ENCODE measurements at regions not wholly inside any gene's neighbourhood (a gene's known extent, or its start where the extent isn't known, plus 50 kb on each side); places are given as distances from the start of the nearest gene placed in this dataset.

DNA sequence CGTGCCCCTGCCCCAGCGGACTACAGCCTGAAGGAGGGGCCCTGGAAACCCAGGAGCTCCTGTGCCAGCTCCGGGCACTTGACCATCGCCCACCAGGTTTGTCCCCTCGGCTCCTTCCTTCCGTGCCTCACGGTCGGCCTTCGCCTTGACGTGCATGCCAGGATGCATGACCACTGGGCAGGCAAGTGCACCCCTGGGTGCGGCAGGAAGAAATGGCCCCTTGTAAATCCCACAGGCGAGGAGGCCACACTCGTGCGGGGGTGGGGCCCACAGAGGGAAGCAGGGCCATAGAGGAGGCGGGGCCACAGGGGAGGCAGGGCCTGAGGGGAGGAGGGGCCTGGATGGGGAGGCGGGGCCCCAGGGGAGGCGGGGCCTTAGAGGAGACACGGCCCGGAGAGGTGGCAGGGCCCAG is 81.7 kb downstream of the YTHDF1 start:
- H3K9me3 ChIP-seq = no peaks in the 10 kb centered on the region
- no peak for DNase-seq (ENCODE audit: low spot score)
- H3K27ac ChIP-seq = no peak overlapping the region
- no peaks in the 10 kb centered on the region for H3K36me3 ChIP-seq
- TF ChIP-seq, protein P1, sequence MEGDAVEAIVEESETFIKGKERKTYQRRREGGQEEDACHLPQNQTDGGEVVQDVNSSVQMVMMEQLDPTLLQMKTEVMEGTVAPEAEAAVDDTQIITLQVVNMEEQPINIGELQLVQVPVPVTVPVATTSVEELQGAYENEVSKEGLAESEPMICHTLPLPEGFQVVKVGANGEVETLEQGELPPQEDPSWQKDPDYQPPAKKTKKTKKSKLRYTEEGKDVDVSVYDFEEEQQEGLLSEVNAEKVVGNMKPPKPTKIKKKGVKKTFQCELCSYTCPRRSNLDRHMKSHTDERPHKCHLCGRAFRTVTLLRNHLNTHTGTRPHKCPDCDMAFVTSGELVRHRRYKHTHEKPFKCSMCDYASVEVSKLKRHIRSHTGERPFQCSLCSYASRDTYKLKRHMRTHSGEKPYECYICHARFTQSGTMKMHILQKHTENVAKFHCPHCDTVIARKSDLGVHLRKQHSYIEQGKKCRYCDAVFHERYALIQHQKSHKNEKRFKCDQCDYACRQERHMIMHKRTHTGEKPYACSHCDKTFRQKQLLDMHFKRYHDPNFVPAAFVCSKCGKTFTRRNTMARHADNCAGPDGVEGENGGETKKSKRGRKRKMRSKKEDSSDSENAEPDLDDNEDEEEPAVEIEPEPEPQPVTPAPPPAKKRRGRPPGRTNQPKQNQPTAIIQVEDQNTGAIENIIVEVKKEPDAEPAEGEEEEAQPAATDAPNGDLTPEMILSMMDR (IDR thresholded peaks at IDR 0.05) = no peak
- no peak overlapping the region for H3K4me3 ChIP-seq
- H3K27me3 ChIP-seq = no peaks in the 10 kb centered on the region
- H3K4me1 ChIP-seq = no peaks in the 10 kb centered on the region

DNA sequence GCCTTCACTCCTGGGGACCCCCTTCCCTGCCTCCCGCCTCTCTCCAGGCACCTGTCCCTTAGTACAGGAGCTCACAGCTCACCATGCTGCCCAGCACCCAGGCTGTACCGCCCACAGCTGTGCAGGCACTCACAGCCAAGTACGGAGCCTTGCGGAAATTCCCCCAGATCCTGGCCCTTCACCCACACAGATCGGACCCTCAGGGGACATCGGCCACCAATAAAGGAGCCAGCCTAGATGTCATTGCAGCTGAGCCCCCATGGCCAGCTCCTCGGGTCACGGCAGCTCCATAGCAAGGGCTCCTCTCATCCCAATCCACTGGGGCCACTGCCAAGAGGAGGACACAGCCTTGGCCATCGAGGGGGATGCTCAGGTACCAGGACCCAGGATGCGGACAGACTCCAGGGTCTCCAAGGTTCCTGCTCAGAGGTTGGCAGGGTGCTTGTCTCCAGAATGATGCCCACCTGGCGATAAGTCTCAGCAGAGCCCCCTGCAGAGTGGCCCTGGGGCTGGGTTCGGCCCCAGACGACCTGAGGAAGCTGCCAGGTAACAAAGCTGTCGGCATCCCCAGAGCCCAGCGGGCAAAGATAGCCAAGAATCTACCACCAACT is 82.3 kb downstream of the YTHDF1 start:
- H3K36me3 ChIP-seq = no peaks in the 10 kb centered on the region
- H3K4me1 ChIP-seq = no peaks in the 10 kb centered on the region
- no peak overlapping the region for H3K4me3 ChIP-seq
- H3K27ac ChIP-seq = no peak overlapping the region
- H3K9me3 ChIP-seq = no peaks in the 10 kb centered on the region
- H3K27me3 ChIP-seq = no peaks in the 10 kb centered on the region
- DNase-seq (ENCODE audit: low spot score) = no peak
- TF ChIP-seq, protein P1 (IDR thresholded peaks at IDR 0.05) = no peak

DNA sequence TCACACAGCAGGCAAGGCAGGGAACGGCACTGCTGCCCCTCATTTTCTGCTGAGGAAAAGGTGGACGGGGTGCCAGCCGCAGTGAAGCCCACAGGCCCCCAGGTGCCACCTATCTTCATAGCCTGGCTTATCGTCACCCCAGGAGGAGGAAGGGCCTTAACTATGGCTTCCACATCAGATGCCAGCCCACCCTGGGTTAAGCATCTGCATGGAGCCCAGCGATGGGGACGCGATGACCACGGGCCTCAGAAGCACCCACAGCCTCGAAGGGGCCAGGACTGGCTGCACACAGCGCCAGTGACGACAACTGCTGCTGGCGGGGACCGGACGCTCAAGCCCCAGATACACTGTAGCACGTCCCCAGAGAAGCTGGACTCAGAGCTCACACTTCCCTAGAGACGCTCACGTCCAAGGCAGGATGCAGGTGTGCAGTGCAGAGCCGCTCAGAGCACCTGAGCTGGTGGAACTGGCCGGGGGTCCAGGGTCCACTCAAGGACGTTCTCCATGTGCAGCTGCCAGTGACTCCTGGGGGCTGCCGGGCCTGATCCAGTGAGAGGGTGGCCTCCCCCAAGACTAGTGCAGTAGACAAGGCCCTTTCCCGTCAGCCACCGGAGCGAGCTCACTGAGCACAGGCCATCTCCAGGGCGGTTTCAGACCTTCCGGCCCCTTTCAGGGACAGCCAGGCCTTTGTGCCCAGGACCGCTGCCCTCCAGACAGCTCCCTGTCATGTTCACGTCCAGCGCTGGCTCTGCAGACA is 83.0 kb downstream of the YTHDF1 start:
- Histone ChIP-seq H3K27me3 (no peaks in the 10 kb centered on the region), H3K27ac (no peak overlapping the region), H3K4me1 (no peaks in the 10 kb centered on the region), H3K9me3 (no peaks in the 10 kb centered on the region), H3K36me3 (no peaks in the 10 kb centered on the region), H3K4me3 (no peak overlapping the region)
- no peak for DNase-seq (ENCODE audit: low spot score)
- TF ChIP-seq, protein P1 (IDR thresholded peaks at IDR 0.05) = no peak

DNA sequence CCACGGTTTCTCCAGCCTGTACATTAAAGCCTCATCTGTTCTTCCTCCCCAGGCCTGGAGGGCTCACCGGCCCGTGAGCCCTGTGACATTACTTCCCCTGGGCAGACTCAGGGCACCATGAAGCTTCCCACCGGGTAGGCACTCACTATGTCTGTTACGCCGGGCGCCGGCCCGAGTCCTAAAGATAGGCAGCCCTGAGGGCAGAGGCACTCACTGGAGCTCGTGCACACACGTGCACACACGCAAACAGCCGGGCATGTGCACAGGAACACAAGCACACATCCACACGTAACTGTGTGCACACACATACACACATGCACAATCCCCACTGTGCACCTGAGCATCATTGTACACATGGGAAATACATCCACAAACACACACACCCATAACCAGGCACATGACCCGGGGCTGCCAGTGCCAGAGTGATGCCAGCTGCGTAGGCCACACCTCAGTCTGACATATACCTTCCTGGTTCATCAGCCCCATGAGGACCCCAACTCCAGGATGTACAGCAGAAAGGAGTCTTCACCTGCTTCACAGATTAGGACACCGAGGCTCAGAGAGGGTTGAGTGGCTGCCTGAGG is 83.7 kb downstream of the YTHDF1 start:
- Histone ChIP-seq H3K27ac (no peak overlapping the region), H3K36me3 (no peaks in the 10 kb centered on the region), H3K27me3 (no peaks in the 10 kb centered on the region), H3K4me3 (no peak overlapping the region), H3K4me1 (no peaks in the 10 kb centered on the region), H3K9me3 (no peaks in the 10 kb centered on the region)
- TF ChIP-seq, protein P1 (IDR thresholded peaks at IDR 0.05) = no peak
- DNase-seq (ENCODE audit: low spot score) = no peak

DNA sequence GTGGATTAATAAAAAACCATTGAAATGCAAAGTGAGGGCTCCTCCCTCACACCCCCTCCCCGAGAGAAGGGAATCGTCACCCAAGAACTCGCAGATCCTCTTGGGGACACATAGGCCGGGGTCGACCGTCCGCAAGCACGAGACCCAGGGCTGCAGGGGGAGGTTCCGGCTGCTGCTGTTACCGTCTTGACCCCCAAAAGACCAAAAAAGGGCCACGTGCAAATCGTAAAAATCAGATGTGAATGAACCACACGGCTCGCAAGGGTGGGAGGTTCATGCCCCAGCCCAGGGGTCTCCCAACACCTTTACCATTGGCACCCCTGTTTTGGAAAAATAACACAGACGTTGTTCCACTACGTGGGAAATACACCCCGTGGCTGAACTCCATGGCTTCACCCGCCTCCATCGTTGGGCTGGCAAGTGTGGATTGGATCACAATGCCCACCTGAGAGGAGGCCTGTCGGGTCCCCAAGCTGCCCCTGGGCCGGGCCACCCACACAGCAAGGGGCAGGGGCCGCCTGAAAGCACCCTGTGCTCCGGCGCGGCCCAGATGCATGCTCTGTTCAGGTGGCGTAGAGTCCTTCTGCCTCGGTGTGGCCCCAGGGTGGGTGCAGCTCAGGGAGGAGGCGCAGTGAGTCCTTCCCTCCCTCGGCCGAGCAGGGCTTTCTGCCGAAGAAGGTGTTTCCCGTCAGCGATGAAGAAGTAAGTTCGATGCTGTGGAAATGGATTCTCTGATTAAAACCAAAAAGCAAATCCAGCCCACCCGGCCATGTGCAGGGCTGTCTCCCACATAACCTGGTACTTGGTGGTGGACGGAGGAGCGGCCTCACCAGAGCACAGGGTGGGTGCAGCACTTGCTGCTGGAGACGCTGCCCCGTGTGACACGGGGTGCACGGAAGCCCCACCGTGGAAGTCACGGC is 85.0 kb downstream of the YTHDF1 start:
- no peak for DNase-seq (ENCODE audit: low spot score)
- H3K4me1 ChIP-seq = no peaks in the 10 kb centered on the region
- H3K27ac ChIP-seq = no peak overlapping the region
- H3K27me3 ChIP-seq = no peaks in the 10 kb centered on the region
- H3K36me3 ChIP-seq = no peaks in the 10 kb centered on the region
- no peaks in the 10 kb centered on the region for H3K9me3 ChIP-seq
- H3K4me3 ChIP-seq = no peak overlapping the region
- TF ChIP-seq, protein P1 (IDR thresholded peaks at IDR 0.05) = no peak
